Thyroid gland (tissue), 4 donors: ENCODE measurements at regions not wholly inside any gene's neighbourhood (a gene's known extent, or its start where the extent isn't known, plus 50 kb on each side); places are given as distances from the start of the nearest gene placed in this dataset.

Experiments
- DNase-seq, 2 donors: peaks; one replicate each; pipeline ENCODE4 v3.0.0-alpha.2; 2019
- H3K27ac ChIP-seq, 3 donors: fragments of 200-600 bp; sonication (generic); 1 replicate in 2 of 3; 2 replicates in 1 of 3; pipeline ENCODE4 v1.5.1; 2016 to 2019; ENCODE audit warnings: mild to moderate bottlenecking in 1 of 3, moderate library complexity in 1 of 3
- H3K27me3 ChIP-seq: fragments of 200-600 bp; sonication (generic); one replicate; pipeline ENCODE4 v1.5.1; 2019
- H3K36me3 ChIP-seq, 2 donors: fragments of 200-600 bp; sonication (generic); one replicate each; pipeline ENCODE4 v1.5.1; 2016 to 2019
- H3K4me1 ChIP-seq, 2 donors: fragments of 200-600 bp; sonication (generic); one replicate each; pipeline ENCODE4 v1.5.1; 2017 to 2019
- H3K4me3 ChIP-seq, 3 donors: fragments of 200-600 bp; sonication (generic); replicated peaks in 1 of 3; 1 replicate in 2 of 3; 2 replicates in 1 of 3; pipeline ENCODE4 v1.5.1; 2016; ENCODE audit warnings: mild to moderate bottlenecking in 1 of 3
- H3K9me3 ChIP-seq: fragments of 200-600 bp; sonication (generic); one replicate; pipeline ENCODE4 v1.5.1; 2017
- POLR2A ChIP-seq, 2 donors: fragments of 450-650 bp; IDR thresholded peaks; one replicate each; pipeline ENCODE4 v1.6.1; 2017; ENCODE audit warnings: antibody characterized with exemption in 2 of 2, mild to moderate bottlenecking in 2 of 2, moderate library complexity in 1 of 2
- WGBS, 2 donors: methylation state at CpG; one replicate each; pipeline ENCODE4 v1.1.5; 2017; 5-methylcytosine and 5-hydroxymethylcytosine counted together
- intact Hi-C: fragments of 100-400 bp; cut with DNase I; formaldehyde crosslinking; loops from one replicate; pipeline ENCODE4 v1.15.1; 2023
- TF ChIP-seq, protein P1 (sequence below), 6 experiments: fragments of 200-600 bp in 3 of 6; fragments of 450-650 bp in 3 of 6; sonication (generic) in 3 of 6; IDR thresholded peaks; one replicate each; pipeline ENCODE4 v1.5.1; 2016 to 2019; ENCODE audit warnings: antibody characterized with exemption in 6 of 6, mild to moderate bottlenecking in 2 of 6, inconsistent platforms in 1 of 6, moderate library complexity in 1 of 6

DNA sequence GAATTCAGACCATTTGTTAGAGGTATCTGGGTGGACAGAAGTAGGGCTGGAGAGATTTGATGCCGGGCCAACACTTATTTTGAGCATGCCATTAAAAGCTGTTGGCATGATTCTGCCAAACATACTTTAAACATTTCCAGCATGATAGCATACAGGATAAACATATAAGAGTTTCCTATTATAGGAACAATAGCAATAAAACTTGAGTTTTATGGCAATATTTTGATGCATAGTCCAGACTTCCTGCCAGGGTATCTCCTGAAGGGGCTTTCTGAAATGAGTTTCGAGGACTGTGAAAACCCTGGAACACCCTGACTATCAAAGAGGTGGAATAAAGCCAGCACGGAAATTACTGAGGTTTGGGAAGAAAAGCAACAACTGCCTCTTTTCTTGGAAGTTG is 1398.0 kb upstream of the NXPH2 start:
- WGBS, 2 donors = 68 to 69% methylated on average over 3 of the region's 3 CpGs
- no peaks in the 10 kb centered on the region for H3K36me3 ChIP-seq
- H3K4me3 ChIP-seq = no peak overlapping the region
- no peaks in the 10 kb centered on the region for H3K27me3 ChIP-seq
- intact Hi-C loops = no loop called here
- TF ChIP-seq POLR2A (IDR thresholded peaks at IDR 0.05) = no peak
- TF ChIP-seq, protein P1, sequence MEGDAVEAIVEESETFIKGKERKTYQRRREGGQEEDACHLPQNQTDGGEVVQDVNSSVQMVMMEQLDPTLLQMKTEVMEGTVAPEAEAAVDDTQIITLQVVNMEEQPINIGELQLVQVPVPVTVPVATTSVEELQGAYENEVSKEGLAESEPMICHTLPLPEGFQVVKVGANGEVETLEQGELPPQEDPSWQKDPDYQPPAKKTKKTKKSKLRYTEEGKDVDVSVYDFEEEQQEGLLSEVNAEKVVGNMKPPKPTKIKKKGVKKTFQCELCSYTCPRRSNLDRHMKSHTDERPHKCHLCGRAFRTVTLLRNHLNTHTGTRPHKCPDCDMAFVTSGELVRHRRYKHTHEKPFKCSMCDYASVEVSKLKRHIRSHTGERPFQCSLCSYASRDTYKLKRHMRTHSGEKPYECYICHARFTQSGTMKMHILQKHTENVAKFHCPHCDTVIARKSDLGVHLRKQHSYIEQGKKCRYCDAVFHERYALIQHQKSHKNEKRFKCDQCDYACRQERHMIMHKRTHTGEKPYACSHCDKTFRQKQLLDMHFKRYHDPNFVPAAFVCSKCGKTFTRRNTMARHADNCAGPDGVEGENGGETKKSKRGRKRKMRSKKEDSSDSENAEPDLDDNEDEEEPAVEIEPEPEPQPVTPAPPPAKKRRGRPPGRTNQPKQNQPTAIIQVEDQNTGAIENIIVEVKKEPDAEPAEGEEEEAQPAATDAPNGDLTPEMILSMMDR (IDR thresholded peaks at IDR 0.05) = no peak
- no peak for DNase-seq
- no peaks in the 10 kb centered on the region for H3K4me1 ChIP-seq
- H3K27ac ChIP-seq = no peak overlapping the region
- no peaks in the 10 kb centered on the region for H3K9me3 ChIP-seq

DNA sequence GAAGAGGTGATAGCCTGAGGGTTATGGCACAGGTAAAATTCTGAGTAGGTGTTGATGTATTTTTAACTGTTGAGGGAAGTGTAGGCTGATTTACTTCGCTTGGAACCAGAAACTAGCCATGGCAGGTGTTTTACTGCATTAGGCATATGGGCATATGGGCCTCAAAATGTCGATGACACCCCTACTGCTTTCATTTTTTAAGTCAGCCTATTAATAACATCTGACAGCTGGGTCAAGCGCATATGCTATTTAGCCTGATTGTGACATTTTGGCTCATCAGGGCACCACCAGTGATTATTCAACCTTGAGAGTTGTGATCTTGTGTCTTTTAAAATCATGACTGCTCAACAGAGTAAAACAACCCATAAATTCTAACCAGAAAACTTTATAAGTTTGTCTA is 1396.9 kb upstream of the NXPH2 start:
- 90 to 92% methylated on average over 3 of the region's 3 CpGs for WGBS, 2 donors
- Histone ChIP-seq H3K27ac (no peak overlapping the region), H3K36me3 (no peaks in the 10 kb centered on the region), H3K27me3 (no peaks in the 10 kb centered on the region), H3K4me1 (no peaks in the 10 kb centered on the region), H3K9me3 (no peaks in the 10 kb centered on the region), H3K4me3 (no peak overlapping the region)
- TF ChIP-seq, protein P1 (IDR thresholded peaks at IDR 0.05) = no peak
- no peak for TF ChIP-seq POLR2A (IDR thresholded peaks at IDR 0.05)
- intact Hi-C loops = no loop called here
- no peak for DNase-seq

- intact Hi-C loops = no loop called here
These were observed 1393.6 kb upstream of the NXPH2 start for GRCh38 chr2:140173790-140174189.

DNA sequence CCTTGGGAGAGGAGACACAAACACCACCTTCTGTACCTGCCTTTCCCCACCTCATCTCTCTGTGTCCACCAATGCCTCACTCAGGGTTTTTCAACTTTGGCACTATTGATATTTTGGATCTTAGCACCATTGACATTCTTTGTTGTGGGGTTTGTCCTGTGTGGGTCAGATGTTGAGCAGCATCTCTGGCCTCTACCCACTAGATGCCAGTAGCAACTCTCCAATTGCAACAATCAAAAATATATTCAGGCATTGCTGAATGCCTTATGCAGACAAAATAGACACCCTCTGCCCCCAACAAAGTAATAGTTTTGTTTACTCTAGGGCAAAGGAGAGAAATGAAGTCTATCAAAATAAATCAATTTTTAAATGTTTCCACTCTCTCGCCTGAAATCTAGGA is 1384.3 kb upstream of the NXPH2 start:
- H3K27ac ChIP-seq = no peak overlapping the region
- no peaks in the 10 kb centered on the region for H3K36me3 ChIP-seq
- intact Hi-C loops = no loop called here
- H3K27me3 ChIP-seq = no peaks in the 10 kb centered on the region
- H3K9me3 ChIP-seq = no peaks in the 10 kb centered on the region
- no peaks in the 10 kb centered on the region for H3K4me1 ChIP-seq
- 87 to 88% methylated on average over 1 of the region's 1 CpG for WGBS, 2 donors
- H3K4me3 ChIP-seq = no peak overlapping the region
- TF ChIP-seq, protein P1 (IDR thresholded peaks at IDR 0.05) = no peak
- TF ChIP-seq POLR2A (IDR thresholded peaks at IDR 0.05) = no peak
- DNase-seq = no peak

More at GRCh38 chr2:140173790-140174189, 1393.6 kb upstream of the NXPH2 start:
- H3K4me3 ChIP-seq = no peak overlapping the region
- no peak for DNase-seq
- WGBS, 2 donors = 86 to 91% methylated on average over 5 of the region's 5 CpGs
- H3K36me3 ChIP-seq = no peaks in the 10 kb centered on the region
- H3K4me1 ChIP-seq = no peaks in the 10 kb centered on the region
- no peaks in the 10 kb centered on the region for H3K9me3 ChIP-seq
- no peak for TF ChIP-seq POLR2A (IDR thresholded peaks at IDR 0.05)
- no peak overlapping the region for H3K27ac ChIP-seq
- no peaks in the 10 kb centered on the region for H3K27me3 ChIP-seq

DNA sequence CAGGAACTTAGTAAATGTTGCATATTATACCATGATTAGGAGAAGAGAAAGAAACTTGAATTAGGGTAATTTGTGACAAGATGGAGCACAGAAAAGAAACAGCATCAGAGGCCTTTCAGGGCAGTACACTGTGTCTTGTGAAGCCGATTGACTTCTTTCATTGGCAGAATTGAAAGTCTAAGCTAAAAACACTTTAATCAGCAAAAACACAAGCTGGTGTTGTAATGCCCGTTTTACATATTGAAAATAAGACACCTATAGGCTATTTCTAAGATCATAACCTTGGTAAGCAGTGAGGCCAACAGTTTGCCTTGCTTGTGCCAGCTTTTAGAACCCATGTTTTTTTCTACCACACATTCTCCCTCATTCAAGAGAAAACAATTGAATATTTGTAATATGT is 1378.1 kb upstream of the NXPH2 start:
- no peaks in the 10 kb centered on the region for H3K27me3 ChIP-seq
- 77 to 84% methylated on average over 2 of the region's 2 CpGs for WGBS, 2 donors
- no peak overlapping the region for H3K4me3 ChIP-seq
- TF ChIP-seq POLR2A (IDR thresholded peaks at IDR 0.05) = no peak
- TF ChIP-seq, protein P1 (IDR thresholded peaks at IDR 0.05) = no peak
- no peak for DNase-seq
- no peak overlapping the region for H3K27ac ChIP-seq
- no peaks in the 10 kb centered on the region for H3K36me3 ChIP-seq
- H3K4me1 ChIP-seq = no peaks in the 10 kb centered on the region
- intact Hi-C loops = no loop called here
- no peaks in the 10 kb centered on the region for H3K9me3 ChIP-seq

DNA sequence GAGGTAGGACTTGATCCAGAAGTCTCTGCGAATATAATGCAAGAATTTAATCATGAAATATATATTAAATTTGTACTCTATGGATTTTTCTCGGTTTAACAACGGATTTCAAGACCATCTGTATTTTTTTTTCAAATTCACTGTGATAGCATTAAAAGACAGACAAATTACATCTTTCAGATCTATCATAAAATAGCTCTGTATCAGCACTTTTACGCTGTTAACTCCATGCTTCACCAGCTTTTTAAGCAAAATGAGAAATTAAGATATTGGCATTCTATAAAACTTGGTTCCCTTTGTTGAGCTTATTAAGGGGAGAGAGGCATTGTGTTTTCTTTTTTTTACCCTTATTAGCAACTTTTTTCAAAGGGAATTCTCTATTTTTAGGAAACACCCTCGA is 1377.6 kb upstream of the NXPH2 start:
- H3K9me3 ChIP-seq = no peaks in the 10 kb centered on the region
- no peaks in the 10 kb centered on the region for H3K4me1 ChIP-seq
- no peaks in the 10 kb centered on the region for H3K27me3 ChIP-seq
- no peak for DNase-seq
- intact Hi-C loops = no loop called here
- H3K27ac ChIP-seq = no peak overlapping the region
- no peak for TF ChIP-seq POLR2A (IDR thresholded peaks at IDR 0.05)
- TF ChIP-seq, protein P1 (IDR thresholded peaks at IDR 0.05) = no peak
- no peaks in the 10 kb centered on the region for H3K36me3 ChIP-seq
- no peak overlapping the region for H3K4me3 ChIP-seq
- WGBS, 2 donors = 64 to 67% methylated on average over 5 of the region's 5 CpGs
